ENCODE measurements at regions not wholly inside any gene's neighbourhood (a gene's known extent, or its start where the extent isn't known, plus 50 kb on each side); places are given as distances from the start of the nearest gene placed in this dataset.

GRCh38 chr12:74818412-74818811 lies 280.8 kb downstream of the ATXN7L3B start:
- Histone ChIP-seq H3K4me3 (no peak overlapping the region), H3K27ac (no peak overlapping the region)
- no peak for TF ChIP-seq CTCF (IDR thresholded peaks at IDR 0.05)
- DNase-seq (ENCODE audit: low spot score), result no peak

- H3K4me3 ChIP-seq, result no peak overlapping the region
- H3K27ac ChIP-seq, result no peak overlapping the region
- no peak for DNase-seq (ENCODE audit: low spot score)
- TF ChIP-seq CTCF (IDR thresholded peaks at IDR 0.05), result no peak
Measured at GRCh38 chr12:74820324-74820723, 282.7 kb downstream of the ATXN7L3B start.

- no peak overlapping the region for H3K4me3 ChIP-seq
- no peak for TF ChIP-seq CTCF (IDR thresholded peaks at IDR 0.05)
- H3K27ac ChIP-seq, result no peak overlapping the region
- DNase-seq (ENCODE audit: low spot score), result no peak
Measured at GRCh38 chr12:74836567-74836966, 298.9 kb downstream of the ATXN7L3B start.

GRCh38 chr12:74846116-74846515 lies 308.5 kb downstream of the ATXN7L3B start:
- no peak overlapping the region for H3K27ac ChIP-seq
- H3K4me3 ChIP-seq, result no peak overlapping the region
- DNase-seq (ENCODE audit: low spot score), result no peak
- TF ChIP-seq CTCF (IDR thresholded peaks at IDR 0.05), result no peak

GRCh38 chr12:74847169-74847568 lies 309.5 kb downstream of the ATXN7L3B start:
- no peak overlapping the region for H3K27ac ChIP-seq
- no peak for TF ChIP-seq CTCF (IDR thresholded peaks at IDR 0.05)
- no peak for DNase-seq (ENCODE audit: low spot score)
- H3K4me3 ChIP-seq, result no peak overlapping the region

- no peak for DNase-seq (ENCODE audit: low spot score)
- Histone ChIP-seq H3K27ac (no peak overlapping the region), H3K4me3 (no peak overlapping the region)
- TF ChIP-seq CTCF (IDR thresholded peaks at IDR 0.05), result no peak
Measured at GRCh38 chr12:74848006-74848405, 310.4 kb downstream of the ATXN7L3B start.

- no peak for TF ChIP-seq CTCF (IDR thresholded peaks at IDR 0.05)
- H3K27ac ChIP-seq, result no peak overlapping the region
- DNase-seq (ENCODE audit: low spot score), result no peak
- H3K4me3 ChIP-seq, result no peak overlapping the region
Measured at GRCh38 chr12:74849801-74850200, 312.2 kb downstream of the ATXN7L3B start.

All from coronary artery (tissue), 2 donors.